HG02571 (cell line): ENCODE measurements at regions not wholly inside any gene's neighbourhood (a gene's known extent, or its start where the extent isn't known, plus 50 kb on each side); places are given as distances from the start of the nearest gene placed in this dataset.

ENCODE experiments used
- ATAC-seq: cut with Tn5 transposase; IDR thresholded peaks from one replicate; pipeline ENCODE4 v1.9.1; 2021; ENCODE audit warnings: mild to moderate bottlenecking, moderate library complexity; ENCODE audit not compliant: unreplicated experiment

- no peak for ATAC-seq
Measured at GRCh38 chr14:44720707-44721106, 213.6 kb upstream of the FSCB start.

DNA sequence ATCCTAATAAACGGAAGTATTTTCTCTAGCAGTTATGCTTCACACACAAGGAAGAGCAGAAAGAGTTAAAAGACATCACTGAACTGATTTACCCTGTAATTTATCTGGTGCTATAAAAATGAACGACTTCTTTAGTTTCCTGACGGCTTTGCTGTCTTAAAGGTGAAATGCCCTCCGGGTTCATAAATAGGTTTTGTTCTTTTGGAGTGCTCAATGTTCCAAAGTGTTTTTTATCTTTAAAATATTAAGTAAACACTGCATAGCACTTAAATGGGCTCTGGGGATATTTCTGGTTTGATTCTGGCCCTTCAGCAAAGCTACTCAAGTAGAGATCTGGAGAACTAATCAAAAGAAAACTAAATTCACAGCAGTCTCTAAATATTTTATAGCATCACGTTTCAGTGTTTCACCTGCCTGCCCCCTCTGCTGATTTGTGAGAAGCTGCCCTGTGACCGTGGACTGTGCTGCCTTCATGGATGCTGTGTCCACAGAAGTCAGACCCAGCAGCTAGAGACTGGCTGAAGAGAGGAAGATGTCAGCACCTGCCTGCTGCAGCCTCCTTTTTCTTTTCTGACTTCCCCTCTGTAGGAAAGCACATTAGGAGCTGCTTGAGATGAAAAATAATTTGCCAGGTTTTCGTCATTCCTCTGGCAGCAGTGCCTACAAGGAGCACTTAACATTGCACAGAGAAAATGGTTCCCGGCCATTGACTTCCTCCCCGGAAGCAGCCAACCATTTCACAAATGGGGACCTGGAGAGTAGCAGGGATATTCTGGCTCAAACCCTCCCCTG, 205.1 kb upstream of the FSCB start:
- ATAC-seq: no peak

DNA sequence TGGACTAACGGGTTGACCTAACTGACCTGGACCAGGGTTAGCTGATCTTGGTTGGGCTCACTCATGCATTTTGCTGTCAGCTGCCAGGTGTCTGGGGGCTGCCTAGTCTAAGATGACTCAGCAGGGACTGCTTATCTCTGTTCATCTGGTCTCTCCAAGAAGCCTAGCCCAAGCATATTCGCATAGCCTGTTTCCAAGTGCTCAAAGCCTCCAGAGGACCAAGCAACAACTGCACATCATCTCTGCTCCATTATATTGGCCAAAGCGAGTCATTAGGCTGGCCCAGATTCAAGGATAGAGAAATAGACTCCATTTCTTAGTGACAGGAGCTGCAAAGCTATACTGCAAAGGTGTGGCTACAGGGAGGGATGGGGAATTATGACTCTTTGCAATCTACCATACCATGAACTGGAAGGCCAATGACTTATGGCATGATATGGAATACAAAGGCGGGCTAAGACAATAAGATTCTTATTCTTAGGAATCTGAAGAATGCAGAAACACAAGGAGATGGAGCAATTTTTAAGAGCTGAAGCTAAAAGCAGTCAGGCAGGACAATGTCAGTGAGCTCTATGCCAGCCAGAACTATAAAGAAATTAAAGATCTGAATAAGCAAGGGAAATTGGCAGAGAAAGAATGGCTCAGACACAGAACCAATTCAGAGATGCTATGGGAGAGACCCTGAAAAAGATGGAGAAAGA, 194.6 kb upstream of the FSCB start:
- no peak for ATAC-seq

GRCh38 chr14:44700694-44701093, 193.6 kb upstream of the FSCB start:
- no peak for ATAC-seq

GRCh38 chr14:44700184-44700583, 193.1 kb upstream of the FSCB start:
- no peak for ATAC-seq

DNA sequence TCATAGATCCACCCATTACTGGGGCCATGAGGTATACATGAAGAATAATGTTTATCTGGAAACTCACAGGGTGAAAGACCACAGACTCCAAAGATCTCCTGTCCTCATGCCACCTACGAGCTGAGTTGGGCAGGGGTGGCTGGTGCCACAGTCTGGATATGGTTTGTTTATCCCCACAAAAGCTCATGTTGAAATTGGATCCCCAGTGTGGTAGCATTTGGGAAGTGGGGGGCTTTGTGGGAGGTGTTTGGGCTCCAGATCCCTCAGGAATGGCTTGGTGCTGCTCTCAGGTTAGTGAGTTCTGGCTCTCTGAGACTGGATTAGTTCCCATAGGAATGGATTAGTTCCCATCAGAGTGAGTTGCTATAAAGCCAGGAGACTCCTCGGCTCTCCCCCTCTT, 192.3 kb upstream of the FSCB start:
- no peak for ATAC-seq

GRCh38 chr14:44669496-44669895, 162.4 kb upstream of the FSCB start:
- no peak for ATAC-seq

GRCh38 chr14:44663136-44663535, 156.1 kb upstream of the FSCB start:
- no peak for ATAC-seq

DNA sequence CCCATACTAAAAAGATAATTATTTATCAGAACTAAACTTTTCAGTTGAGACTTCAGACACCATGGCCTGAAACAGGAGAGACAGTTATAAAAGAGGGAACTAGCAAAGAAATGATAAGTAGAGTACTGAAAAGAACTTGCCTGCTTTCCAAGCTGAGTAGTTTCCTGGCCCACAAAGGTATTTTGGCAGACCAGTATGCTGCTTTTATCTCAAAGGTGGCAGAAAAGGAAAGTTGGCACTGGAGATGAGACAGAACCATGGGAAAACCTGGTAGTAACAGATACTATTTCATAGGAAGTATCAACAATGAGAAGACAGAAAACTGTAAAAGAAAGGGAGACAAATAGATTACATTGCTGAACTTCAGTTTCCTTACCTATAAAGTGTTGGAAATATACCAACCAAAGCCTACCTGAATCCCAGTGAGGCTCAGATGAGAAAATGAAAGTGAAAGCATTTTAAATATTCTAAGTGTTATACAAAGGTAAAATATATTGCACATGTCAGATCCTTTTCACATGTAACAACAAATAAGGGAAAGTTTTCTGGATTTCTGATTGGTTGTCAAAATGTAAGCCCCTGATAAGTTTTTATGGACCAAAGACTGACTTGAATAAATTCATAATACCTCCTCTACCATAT, 155.3 kb upstream of the FSCB start:
- no peak for ATAC-seq

DNA sequence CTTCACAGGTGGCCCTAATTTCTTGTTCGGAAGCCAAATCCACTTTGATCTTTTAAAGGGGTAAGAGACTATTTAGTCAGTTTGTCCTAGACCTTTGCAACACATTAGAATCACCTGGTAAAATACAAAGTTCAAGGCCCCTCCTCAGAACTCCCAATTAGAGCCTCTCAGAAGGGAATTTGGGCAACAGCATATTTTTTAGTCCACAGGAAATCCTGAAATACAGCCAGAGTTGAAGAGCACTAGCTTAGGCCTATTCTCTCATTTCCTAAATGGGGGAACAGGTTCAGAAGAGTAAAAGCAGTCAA, 151.3 kb upstream of the FSCB start:
- no peak for ATAC-seq

- no peak for ATAC-seq
Measured at GRCh38 chr14:44657696-44658388, 150.8 kb upstream of the FSCB start.

GRCh38 chr14:44657203-44657602, 150.1 kb upstream of the FSCB start:
- no peak for ATAC-seq

GRCh38 chr14:44654591-44654990, 147.5 kb upstream of the FSCB start:
- no peak for ATAC-seq

DNA sequence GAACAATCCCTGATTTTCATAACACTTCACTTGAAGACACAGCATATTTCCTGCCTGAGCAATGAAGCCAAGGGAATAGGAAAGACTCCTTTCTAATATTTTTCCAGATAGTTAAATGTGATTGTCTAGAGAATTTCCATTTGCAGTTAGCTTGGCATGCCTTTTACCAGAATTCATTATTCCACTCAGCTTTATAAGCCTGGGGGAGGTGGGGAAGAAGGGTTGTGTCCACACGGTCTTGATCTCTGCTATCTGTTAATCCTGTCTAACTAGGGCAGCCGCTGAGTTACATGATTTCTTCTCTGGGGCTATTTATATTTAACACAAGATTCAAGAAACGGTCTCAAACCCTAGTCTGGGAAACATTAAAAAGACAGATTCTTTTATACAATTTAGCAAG, 146.6 kb upstream of the FSCB start:
- ATAC-seq: no peak

DNA sequence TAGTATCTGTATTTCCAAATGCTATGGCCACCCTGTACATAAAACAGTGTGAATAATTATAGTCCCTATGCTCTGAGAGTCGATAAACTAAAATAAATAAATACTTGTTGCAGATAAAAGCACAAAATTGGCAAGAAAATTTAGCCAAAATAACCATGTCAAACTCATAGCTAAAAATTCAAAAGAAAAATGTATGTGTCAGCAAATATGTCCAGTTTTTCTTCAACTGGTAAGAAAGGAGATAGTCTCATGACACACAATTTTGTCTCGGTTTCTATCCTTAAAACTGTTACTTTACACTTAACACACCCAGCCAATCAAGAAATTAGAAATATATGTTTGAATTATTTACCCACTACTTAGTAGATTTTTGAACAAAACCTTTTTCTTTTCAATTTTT, 145.6 kb upstream of the FSCB start:
- no peak for ATAC-seq

- ATAC-seq: no peak
Measured at GRCh38 chr14:44649061-44649460, 142.0 kb upstream of the FSCB start.

- ATAC-seq: no peak
Measured at GRCh38 chr14:44640416-44640815, 133.3 kb upstream of the FSCB start.

DNA sequence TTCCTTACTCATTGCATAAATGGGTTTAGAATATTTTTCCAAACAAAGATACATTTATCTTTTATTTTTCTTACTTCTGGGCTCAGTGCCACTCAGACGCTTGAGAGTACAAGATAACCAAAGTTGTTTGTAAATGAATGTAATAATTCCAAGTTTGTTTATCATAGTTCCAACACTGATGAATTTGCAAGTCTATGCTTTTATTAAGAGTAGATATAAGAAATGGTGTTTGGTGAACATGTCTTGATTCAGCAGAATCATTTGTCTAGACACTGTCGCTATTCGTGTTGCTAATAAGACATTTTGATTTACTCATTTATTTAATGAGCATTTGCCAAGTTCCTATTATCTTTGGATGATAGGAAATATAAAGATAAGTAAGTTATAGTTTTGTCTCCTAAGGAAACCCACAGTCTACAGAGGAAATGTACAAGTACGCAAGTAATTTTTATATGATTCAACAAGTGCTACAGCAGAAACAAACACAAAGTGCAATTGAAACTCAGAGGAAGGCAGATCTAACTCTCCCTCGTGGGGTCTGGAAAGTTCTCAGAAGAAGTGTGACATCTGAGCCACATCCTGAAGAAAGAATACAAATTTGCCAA, 132.8 kb upstream of the FSCB start:
- ATAC-seq: no peak

GRCh38 chr14:44634692-44635091, 127.6 kb upstream of the FSCB start:
- ATAC-seq: no peak

DNA sequence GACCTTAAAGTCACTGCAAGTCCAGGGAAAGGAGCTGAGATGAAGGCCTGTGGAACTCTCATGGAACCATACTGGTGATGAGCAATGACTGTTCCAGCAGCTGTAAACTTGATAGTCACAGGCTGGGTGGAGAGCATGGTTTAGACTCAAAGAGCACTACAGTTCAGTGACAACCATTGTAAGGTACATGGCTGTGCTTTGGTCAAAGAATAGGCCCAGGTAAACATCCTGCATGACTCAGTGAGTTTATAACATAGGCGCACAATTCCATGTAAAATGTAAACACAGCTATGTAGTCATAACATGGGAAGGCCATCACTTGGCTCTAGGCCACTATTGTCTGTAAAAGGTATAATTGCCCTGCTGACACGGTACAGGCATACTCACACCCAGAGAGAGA, 119.3 kb upstream of the FSCB start:
- no peak for ATAC-seq

DNA sequence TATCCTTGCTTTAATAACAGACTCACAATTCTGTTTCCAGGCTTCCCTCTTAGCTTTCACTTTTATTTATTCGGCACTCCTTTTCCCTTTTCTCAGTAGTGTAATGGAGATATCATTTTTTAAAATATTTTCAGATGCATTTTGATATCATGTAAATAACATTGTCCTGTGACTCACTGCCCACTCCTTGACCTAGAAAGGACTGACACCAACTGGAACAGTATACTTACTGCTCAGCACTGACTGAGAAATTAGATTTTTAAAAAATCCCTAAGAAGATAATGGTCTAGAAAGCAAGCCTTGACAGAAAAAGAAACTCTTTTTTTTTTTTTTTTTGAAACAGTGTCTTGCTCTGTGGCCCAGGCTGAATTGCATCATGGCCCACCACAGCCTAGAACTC, 118.0 kb upstream of the FSCB start:
- ATAC-seq: no peak
